ENCODE measurements at regions not wholly inside any gene's neighbourhood (a gene's known extent, or its start where the extent isn't known, plus 50 kb on each side); places are given as distances from the start of the nearest gene placed in this dataset.
A peak's percentile ranks its signal among the peaks of the same experiment; 100 is the strongest.

- Histone ChIP-seq H3K27ac (no peak overlapping the region), H3K4me3 (no peak overlapping the region), H3K36me3 (no peaks in the 10 kb centered on the region), H3K4me1 (peaks cover 0 to 4% (median 0%) of the 10 kb centered on the region in 9 donors), H3K27me3 (peaks cover 0 to 65% (median 24%) of the 10 kb centered on the region in 7 donors), H3K9me3 (no peaks in the 10 kb centered on the region)
- no peak for TF ChIP-seq CTCF (IDR thresholded peaks at IDR 0.05)
- intact Hi-C loops (cut with DNase I) = no loop called here
- DNase-seq (no peak), ATAC-seq (peak in 5 of 8 donors; percentile 23 to 37 (median 28))
- WGBS, 2 donors = 66 to 84% methylated on average over 5 of the region's 5 CpGs
These were observed 94.7 kb upstream of the ACTRT2 start for GRCh38 chr1:2926447-2927055.

DNA sequence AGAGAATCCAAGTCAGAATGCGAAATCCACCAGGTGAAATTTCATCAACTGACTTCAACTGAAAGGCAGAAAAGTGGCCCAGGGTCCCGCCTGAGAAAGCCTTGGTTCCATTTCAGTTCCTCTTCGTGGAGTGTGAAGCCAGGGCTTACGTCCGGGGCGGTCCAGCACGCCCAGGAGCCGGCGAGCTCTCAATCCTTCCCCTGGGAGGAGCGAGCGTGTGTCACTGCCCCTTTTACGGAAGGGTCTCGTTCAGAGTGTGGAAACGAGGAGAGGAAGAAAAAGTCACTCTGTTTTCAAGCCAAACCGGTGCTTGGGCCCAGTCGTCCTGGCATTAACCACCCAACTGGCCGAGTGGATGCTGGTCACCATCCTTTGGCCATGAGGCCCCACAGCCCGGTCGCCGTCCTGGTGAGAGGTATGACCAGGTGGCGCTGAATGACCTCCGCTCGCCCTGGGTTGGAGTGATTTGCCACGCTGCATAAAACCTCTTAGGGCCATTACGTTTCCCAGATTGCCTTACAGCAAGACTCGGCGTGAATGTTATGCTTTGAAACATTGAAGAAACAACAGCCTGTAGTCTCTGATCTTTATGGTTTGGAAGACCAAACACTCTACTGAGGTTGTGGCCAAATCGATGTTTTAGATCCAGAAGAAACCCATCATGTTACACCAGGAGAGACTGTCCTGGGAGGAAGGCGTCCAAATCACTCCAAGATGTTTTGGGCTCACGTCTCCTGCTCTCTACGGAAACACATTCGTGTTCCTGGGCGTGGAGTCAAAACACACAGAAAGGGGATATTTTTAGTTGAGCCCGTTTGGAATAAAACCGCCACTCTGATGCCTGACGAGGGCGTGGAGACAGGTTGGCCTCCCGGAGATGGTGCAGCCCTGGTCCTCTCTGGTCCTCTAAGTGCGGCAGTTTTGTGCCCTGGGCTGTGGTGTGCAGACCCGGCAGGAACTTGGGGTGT, 93.6 kb upstream of the ACTRT2 start:
- H3K27ac ChIP-seq = no peak overlapping the region
- H3K36me3 ChIP-seq = no peaks in the 10 kb centered on the region
- peaks cover 0 to 4% (median 0%) of the 10 kb centered on the region in 9 donors for H3K4me1 ChIP-seq
- no peaks in the 10 kb centered on the region for H3K9me3 ChIP-seq
- DNase-seq (no peak), ATAC-seq (no peak)
- WGBS, 2 donors = 70 to 75% methylated on average over 40 of the region's 40 CpGs
- no peak overlapping the region for H3K4me3 ChIP-seq
- TF ChIP-seq CTCF (IDR thresholded peaks at IDR 0.05) = no peak
- peaks cover 0 to 68% (median 15%) of the 10 kb centered on the region in 7 donors for H3K27me3 ChIP-seq
- intact Hi-C loops (cut with DNase I) = no loop called here

DNA sequence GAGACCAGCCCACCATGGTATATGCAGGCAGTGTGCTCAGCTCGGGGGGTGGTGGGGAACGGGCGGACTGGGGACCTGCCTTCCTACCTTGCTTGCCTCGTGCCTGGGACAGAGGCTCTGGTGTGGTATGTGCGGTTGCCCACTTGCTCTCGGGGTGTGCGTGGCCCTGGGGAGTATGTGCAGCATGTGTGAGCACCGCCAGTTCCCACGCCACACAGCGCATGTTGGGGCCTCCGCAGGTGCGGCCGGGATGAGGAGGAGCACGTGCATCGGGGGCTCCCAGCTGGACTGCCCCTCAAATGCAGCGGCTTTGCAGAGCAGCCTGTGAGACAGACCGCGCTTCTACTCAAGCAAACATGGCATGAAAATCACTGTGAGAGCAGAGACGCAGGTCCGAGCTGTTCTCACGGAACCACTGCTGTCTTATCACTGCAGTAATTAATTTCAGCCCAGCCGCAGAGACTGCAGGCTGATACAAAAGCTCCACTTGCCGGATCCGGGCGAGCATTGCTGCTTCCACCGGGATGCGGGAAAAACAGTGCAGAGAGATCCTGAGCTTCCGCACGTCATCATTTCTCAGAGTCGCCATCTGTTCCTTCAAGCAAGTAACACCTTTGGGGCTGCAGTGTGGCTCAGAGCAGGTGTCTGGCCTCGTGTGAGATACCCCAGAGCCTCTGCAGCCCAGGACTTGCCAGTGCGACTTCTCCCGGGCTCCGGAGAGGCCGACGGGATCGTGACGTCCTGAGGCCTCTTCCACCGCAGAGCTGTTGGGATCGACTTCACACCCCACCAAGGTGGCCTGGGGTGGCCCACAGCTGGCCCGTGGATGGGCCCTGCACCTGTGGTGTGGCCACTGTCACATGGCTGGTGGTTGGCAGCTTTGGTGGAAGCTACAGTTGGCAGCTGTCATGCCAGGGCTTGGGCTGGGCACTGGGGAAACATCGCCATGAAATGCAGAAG, 92.6 kb upstream of the ACTRT2 start:
- ATAC-seq = no peak
- peaks cover 0 to 70% (median 5%) of the 10 kb centered on the region in 7 donors for H3K27me3 ChIP-seq

More for the DNA sequence above, 92.6 kb upstream of the ACTRT2 start:
- no peak for TF ChIP-seq CTCF (IDR thresholded peaks at IDR 0.05)
- Histone ChIP-seq H3K9me3 (no peaks in the 10 kb centered on the region), H3K36me3 (no peaks in the 10 kb centered on the region), H3K4me3 (no peak overlapping the region), H3K27ac (no peak overlapping the region), H3K4me1 (peaks cover 0 to 4% (median 0%) of the 10 kb centered on the region in 9 donors)
- intact Hi-C loops (cut with DNase I) = no loop called here
- 77 to 80% methylated on average over 42 of the region's 42 CpGs for WGBS, 2 donors
- no peak for DNase-seq
